Lung microvascular endothelial cell (primary cell): ENCODE measurements at regions not wholly inside any gene's neighbourhood (a gene's known extent, or its start where the extent isn't known, plus 50 kb on each side); places are given as distances from the start of the nearest gene placed in this dataset.

Experiments used
- DNase-seq, 2 donors: peaks; one replicate each; pipeline versions ENCODE4 v3.0.0 to v3.0.0-alpha.2; 2010; ENCODE audit warnings: low read depth in 2 of 2

GRCh38 chr4:107098401-107098800 is 62.3 kb upstream of the DKK2 start:
- DNase-seq = no peak

- no peak for DNase-seq
These were observed 58.9 kb upstream of the DKK2 start for GRCh38 chr4:107094976-107095375.

- peak; percentile 62 to 64 for DNase-seq
These were observed 58.2 kb upstream of the DKK2 start for GRCh38 chr4:107094332-107094731.
